GM23338 (cell line): ENCODE measurements at regions not wholly inside any gene's neighbourhood (a gene's known extent, or its start where the extent isn't known, plus 50 kb on each side); places are given as distances from the start of the nearest gene placed in this dataset.

ENCODE experiments used
- CREB1 ChIP-seq: fragments of 250-450 bp; sonication (Bioruptor Pico); IDR thresholded peaks from 2 replicates; pipeline ENCODE4 v1.5.0; 2020; ENCODE audit warnings: low read depth, mild to moderate bottlenecking, moderate library complexity
- EZH2phosphoT487 ChIP-seq: fragments of 200-600 bp; sonication (generic); IDR thresholded peaks from one replicate; pipeline ENCODE4 v1.8.1; 2018; ENCODE audit warnings: antibody characterized with exemption; ENCODE audit not compliant: unreplicated experiment
- NANOG ChIP-seq: IDR thresholded peaks from 2 replicates; pipeline ENCODE4 v1.6.1; 2016; ENCODE audit warnings: antibody characterized with exemption, borderline replicate concordance
- TF ChIP-seq, protein P1 (sequence below): fragments of 250-450 bp; sonication (Bioruptor Pico); IDR thresholded peaks from 2 replicates; pipeline ENCODE4 v1.5.0; 2020; ENCODE audit warnings: mild to moderate bottlenecking, moderate library complexity
- TF ChIP-seq, protein P2 (sequence below): IDR thresholded peaks from one replicate; pipeline ENCODE4 v1.6.1; 2018; ENCODE audit warnings: antibody characterized with exemption; ENCODE audit not compliant: unreplicated experiment

DNA sequence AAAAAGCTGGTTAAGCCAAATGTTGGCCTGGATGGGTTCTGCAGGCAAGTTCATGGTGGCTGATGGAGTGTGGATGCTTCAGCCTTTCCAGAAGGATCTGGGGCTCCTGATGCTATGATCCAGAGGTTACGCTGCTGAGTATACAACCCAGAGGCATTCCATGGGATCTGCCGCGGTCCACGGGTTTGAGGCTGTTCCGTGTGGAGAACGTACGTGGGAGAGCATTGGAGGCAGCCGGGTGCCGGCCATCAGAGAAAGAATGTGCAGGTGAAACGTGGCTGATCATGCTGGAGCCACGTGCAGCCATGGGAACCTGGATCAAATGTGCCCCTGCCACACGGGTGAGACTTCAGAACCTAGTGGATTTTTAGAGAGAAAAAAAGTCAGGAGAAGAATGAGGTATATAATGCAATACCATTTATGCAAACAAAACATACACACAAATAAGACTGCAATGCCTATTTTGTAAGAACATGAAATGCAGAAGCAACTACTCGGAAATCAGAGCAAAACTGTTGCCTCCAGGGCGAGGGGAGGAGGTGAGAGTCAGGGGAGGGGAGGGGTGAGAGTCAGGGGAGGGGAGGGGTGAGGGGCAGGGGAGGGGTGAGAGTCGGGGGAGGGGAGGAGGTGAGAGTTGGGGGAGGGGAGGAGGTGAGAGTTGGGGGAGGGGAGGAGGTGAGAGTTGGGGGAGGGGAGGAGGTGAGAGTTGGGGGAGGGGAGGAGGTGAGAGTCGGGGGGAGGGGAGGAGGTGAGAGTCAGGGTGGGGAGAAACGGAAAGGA lies 116.5 kb upstream of the C1orf174 start (continued):
- TF ChIP-seq, protein P1, sequence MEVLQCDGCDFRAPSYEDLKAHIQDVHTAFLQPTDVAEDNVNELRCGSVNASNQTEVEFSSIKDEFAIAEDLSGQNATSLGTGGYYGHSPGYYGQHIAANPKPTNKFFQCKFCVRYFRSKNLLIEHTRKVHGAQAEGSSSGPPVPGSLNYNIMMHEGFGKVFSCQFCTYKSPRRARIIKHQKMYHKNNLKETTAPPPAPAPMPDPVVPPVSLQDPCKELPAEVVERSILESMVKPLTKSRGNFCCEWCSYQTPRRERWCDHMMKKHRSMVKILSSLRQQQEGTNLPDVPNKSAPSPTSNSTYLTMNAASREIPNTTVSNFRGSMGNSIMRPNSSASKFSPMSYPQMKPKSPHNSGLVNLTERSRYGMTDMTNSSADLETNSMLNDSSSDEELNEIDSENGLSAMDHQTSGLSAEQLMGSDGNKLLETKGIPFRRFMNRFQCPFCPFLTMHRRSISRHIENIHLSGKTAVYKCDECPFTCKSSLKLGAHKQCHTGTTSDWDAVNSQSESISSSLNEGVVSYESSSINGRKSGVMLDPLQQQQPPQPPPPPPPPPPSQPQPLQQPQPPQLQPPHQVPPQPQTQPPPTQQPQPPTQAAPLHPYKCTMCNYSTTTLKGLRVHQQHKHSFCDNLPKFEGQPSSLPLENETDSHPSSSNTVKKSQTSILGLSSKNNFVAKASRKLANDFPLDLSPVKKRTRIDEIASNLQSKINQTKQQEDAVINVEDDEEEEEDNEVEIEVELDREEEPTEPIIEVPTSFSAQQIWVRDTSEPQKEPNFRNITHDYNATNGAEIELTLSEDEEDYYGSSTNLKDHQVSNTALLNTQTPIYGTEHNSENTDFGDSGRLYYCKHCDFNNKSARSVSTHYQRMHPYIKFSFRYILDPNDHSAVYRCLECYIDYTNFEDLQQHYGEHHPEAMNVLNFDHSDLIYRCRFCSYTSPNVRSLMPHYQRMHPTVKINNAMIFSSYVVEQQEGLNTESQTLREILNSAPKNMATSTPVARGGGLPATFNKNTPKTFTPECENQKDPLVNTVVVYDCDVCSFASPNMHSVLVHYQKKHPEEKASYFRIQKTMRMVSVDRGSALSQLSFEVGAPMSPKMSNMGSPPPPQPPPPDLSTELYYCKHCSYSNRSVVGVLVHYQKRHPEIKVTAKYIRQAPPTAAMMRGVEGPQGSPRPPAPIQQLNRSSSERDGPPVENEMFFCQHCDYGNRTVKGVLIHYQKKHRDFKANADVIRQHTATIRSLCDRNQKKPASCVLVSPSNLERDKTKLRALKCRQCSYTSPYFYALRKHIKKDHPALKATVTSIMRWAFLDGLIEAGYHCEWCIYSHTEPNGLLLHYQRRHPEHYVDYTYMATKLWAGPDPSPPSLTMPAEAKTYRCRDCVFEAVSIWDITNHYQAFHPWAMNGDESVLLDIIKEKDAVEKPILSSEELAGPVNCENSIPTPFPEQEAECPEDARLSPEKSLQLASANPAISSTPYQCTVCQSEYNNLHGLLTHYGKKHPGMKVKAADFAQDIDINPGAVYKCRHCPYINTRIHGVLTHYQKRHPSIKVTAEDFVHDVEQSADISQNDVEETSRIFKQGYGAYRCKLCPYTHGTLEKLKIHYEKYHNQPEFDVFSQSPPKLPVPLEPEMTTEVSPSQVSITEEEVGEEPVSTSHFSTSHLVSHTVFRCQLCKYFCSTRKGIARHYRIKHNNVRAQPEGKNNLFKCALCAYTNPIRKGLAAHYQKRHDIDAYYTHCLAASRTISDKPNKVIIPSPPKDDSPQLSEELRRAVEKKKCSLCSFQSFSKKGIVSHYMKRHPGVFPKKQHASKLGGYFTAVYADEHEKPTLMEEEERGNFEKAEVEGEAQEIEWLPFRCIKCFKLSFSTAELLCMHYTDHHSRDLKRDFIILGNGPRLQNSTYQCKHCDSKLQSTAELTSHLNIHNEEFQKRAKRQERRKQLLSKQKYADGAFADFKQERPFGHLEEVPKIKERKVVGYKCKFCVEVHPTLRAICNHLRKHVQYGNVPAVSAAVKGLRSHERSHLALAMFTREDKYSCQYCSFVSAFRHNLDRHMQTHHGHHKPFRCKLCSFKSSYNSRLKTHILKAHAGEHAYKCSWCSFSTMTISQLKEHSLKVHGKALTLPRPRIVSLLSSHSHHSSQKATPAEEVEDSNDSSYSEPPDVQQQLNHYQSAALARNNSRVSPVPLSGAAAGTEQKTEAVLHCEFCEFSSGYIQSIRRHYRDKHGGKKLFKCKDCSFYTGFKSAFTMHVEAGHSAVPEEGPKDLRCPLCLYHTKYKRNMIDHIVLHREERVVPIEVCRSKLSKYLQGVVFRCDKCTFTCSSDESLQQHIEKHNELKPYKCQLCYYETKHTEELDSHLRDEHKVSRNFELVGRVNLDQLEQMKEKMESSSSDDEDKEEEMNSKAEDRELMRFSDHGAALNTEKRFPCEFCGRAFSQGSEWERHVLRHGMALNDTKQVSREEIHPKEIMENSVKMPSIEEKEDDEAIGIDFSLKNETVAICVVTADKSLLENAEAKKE (CRISPR knock-in tag) = no peak
- TF ChIP-seq NANOG (no peak), EZH2phosphoT487 (no peak), CREB1 (no peak)
- TF ChIP-seq, protein P2, sequence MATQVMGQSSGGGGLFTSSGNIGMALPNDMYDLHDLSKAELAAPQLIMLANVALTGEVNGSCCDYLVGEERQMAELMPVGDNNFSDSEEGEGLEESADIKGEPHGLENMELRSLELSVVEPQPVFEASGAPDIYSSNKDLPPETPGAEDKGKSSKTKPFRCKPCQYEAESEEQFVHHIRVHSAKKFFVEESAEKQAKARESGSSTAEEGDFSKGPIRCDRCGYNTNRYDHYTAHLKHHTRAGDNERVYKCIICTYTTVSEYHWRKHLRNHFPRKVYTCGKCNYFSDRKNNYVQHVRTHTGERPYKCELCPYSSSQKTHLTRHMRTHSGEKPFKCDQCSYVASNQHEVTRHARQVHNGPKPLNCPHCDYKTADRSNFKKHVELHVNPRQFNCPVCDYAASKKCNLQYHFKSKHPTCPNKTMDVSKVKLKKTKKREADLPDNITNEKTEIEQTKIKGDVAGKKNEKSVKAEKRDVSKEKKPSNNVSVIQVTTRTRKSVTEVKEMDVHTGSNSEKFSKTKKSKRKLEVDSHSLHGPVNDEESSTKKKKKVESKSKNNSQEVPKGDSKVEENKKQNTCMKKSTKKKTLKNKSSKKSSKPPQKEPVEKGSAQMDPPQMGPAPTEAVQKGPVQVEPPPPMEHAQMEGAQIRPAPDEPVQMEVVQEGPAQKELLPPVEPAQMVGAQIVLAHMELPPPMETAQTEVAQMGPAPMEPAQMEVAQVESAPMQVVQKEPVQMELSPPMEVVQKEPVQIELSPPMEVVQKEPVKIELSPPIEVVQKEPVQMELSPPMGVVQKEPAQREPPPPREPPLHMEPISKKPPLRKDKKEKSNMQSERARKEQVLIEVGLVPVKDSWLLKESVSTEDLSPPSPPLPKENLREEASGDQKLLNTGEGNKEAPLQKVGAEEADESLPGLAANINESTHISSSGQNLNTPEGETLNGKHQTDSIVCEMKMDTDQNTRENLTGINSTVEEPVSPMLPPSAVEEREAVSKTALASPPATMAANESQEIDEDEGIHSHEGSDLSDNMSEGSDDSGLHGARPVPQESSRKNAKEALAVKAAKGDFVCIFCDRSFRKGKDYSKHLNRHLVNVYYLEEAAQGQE = no peak
